Right atrium auricular region (tissue), 2 donors: ENCODE measurements at regions not wholly inside any gene's neighbourhood (a gene's known extent, or its start where the extent isn't known, plus 50 kb on each side); places are given as distances from the start of the nearest gene placed in this dataset.
A peak's percentile ranks its signal among the peaks of the same experiment; 100 is the strongest.

Experiments
- DNase-seq: peaks from one replicate; pipeline ENCODE4 v3.0.0-alpha.2; 2019; ENCODE audit warnings: low spot score
- H3K27ac ChIP-seq, 2 donors: fragments of 200-600 bp; sonication (generic); 1 replicate in 1 of 2; 2 replicates in 1 of 2; pipeline ENCODE4 v1.5.1; 2016 to 2019
- H3K27me3 ChIP-seq, 2 donors: fragments of 200-600 bp; sonication (generic); one replicate each; pipeline versions ENCODE4 v1.5.1 to v1.6.0; 2017 to 2019
- H3K36me3 ChIP-seq: fragments of 200-600 bp; sonication (generic); one replicate; pipeline ENCODE4 v1.5.1; 2016
- H3K4me1 ChIP-seq, 2 donors: fragments of 200-600 bp; sonication (generic); one replicate each; pipeline versions ENCODE4 v1.5.1 to v1.6.0; 2017 to 2019
- H3K4me3 ChIP-seq, 2 donors: fragments of 200-600 bp; sonication (generic); 1 replicate in 1 of 2; 2 replicates in 1 of 2; pipeline ENCODE4 v1.5.1; 2017 to 2019; ENCODE audit warnings: mild to moderate bottlenecking in 1 of 2, moderate library complexity in 1 of 2
- H3K9me3 ChIP-seq, 2 donors: fragments of 200-600 bp; sonication (generic); one replicate each; pipeline ENCODE4 v1.5.1; 2019
- TF ChIP-seq, protein P1 (sequence below), 2 donors: fragments of 200-600 bp; sonication (generic); IDR thresholded peaks; one replicate each; pipeline ENCODE4 v1.5.1; 2019; ENCODE audit warnings: antibody characterized with exemption in 2 of 2

- Histone ChIP-seq H3K9me3 (no peaks in the 10 kb centered on the region), H3K27ac (no peak overlapping the region), H3K27me3 (no peaks in the 10 kb centered on the region), H3K4me1 (peaks cover 0 to 16% of the 10 kb centered on the region in 2 donors), H3K4me3 (no peak overlapping the region), H3K36me3 (no peaks in the 10 kb centered on the region)
- TF ChIP-seq, protein P1, sequence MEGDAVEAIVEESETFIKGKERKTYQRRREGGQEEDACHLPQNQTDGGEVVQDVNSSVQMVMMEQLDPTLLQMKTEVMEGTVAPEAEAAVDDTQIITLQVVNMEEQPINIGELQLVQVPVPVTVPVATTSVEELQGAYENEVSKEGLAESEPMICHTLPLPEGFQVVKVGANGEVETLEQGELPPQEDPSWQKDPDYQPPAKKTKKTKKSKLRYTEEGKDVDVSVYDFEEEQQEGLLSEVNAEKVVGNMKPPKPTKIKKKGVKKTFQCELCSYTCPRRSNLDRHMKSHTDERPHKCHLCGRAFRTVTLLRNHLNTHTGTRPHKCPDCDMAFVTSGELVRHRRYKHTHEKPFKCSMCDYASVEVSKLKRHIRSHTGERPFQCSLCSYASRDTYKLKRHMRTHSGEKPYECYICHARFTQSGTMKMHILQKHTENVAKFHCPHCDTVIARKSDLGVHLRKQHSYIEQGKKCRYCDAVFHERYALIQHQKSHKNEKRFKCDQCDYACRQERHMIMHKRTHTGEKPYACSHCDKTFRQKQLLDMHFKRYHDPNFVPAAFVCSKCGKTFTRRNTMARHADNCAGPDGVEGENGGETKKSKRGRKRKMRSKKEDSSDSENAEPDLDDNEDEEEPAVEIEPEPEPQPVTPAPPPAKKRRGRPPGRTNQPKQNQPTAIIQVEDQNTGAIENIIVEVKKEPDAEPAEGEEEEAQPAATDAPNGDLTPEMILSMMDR (IDR thresholded peaks at IDR 0.05): no peak
- DNase-seq: no peak
Measured at GRCh38 chr4:123559955-123560871, 163.6 kb downstream of the SPRY1 start.

- no peak overlapping the region for H3K4me3 ChIP-seq
- no peaks in the 10 kb centered on the region for H3K36me3 ChIP-seq
- no peaks in the 10 kb centered on the region for H3K27me3 ChIP-seq
- TF ChIP-seq, protein P1 (IDR thresholded peaks at IDR 0.05): no peak
- no peak overlapping the region for H3K27ac ChIP-seq
- DNase-seq: no peak
- H3K4me1 ChIP-seq: peaks cover 0 to 2% of the 10 kb centered on the region in 2 donors
- no peaks in the 10 kb centered on the region for H3K9me3 ChIP-seq
Measured at GRCh38 chr4:123561525-123561924, 164.9 kb downstream of the SPRY1 start.

DNA sequence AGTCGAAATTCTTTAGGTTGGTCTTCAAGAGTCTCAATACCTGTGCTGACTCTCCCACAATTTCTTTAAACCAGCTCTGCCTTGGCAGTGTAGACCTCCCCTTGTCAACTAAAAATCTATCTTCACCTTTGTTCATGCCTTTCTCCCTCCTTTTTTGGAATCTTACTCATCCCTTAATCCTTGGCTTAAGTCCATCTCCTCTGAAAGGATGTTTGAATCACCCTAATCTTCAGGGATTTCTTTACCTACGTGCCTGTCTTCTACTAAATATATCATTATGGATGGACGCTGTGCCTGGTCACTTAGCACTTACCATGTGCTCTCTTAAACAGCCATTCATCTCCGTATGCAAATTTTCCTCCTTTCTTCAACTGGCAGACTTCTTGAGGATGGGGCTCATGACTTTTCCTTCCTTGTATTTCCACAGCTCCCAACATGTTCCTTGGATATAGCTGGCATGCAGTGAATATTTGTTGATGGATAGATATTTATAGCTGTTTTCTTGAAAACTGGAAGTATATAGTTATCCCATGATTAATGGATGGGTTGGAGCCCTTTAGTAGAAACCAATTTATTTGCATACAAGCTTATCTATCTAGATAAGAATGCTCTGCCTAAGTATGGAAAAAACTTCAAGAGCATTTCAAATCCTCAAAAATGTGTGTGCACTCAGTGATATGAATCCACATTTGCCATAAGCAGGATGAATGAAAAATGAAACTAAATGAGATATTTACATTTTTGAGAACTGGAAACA, 166.6 kb downstream of the SPRY1 start:
- Histone ChIP-seq H3K4me3 (no peak overlapping the region), H3K9me3 (peaks cover 0 to 8% of the 10 kb centered on the region in 2 donors), H3K27ac (no peak overlapping the region), H3K27me3 (no peaks in the 10 kb centered on the region), H3K4me1 (no peaks in the 10 kb centered on the region), H3K36me3 (no peaks in the 10 kb centered on the region)
- TF ChIP-seq, protein P1 (IDR thresholded peaks at IDR 0.05): no peak
- DNase-seq: no peak

- no peak for DNase-seq
- H3K9me3 ChIP-seq: peaks cover 0 to 8% of the 10 kb centered on the region in 2 donors
- no peaks in the 10 kb centered on the region for H3K4me1 ChIP-seq
- no peak overlapping the region for H3K4me3 ChIP-seq
- no peaks in the 10 kb centered on the region for H3K27me3 ChIP-seq
- no peaks in the 10 kb centered on the region for H3K36me3 ChIP-seq
- H3K27ac ChIP-seq: no peak overlapping the region
- TF ChIP-seq, protein P1 (IDR thresholded peaks at IDR 0.05): peak in 1 of 2 donors; percentile 81
Measured at GRCh38 chr4:123564758-123565346, 168.3 kb downstream of the SPRY1 start.

DNA sequence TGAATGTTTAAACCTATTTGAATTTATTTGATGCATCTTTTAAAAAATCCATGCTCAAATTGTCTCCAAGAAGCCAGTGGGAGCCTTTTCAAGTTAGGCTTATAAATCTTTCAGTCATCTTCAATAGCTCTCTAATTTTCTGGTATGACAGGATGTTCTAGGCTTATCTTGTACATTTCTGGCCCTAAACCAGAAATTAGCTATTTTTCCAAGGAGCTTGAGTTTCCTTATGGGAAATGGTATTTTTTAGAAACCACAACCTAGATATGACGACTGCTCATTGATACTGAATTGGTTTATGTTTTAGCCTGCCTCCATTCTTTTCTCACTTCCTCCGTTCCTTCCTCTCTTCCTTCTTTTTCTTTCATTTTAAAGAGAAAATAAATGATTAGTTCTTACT, 172.3 kb downstream of the SPRY1 start:
- Histone ChIP-seq H3K36me3 (no peaks in the 10 kb centered on the region), H3K9me3 (peaks cover 0 to 8% of the 10 kb centered on the region in 2 donors), H3K4me1 (no peaks in the 10 kb centered on the region), H3K27me3 (no peaks in the 10 kb centered on the region), H3K27ac (no peak overlapping the region), H3K4me3 (no peak overlapping the region)
- no peak for DNase-seq
- TF ChIP-seq, protein P1 (IDR thresholded peaks at IDR 0.05): no peak
